ENCODE measurements at regions not wholly inside any gene's neighbourhood (a gene's known extent, or its start where the extent isn't known, plus 50 kb on each side); places are given as distances from the start of the nearest gene placed in this dataset.
"Not testable (repeated sequence)": the region's sequence is repeated elsewhere in the genome, so short reads cannot be mapped to it uniquely, and the experiment has no call there.

DNA sequence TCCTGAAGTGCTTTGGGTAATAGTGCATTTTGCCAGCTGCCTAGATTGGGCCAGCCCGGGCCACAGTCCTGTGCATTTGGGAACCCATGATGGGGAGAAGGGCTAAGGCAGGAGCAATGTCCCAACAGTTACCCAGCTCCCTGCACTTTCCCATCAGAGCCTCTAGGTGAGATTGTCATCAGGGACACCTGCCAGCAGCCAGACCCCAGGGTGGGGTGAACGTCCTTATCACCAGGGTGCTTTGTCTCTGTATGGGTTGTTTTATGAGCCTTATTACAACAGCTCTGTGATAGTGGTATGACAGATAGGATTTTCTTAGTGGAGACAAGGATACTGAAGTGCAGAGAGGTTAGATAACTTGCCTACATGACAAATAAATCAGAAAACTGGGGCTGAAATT, 365.7 kb downstream of the OSTF1 start:
- Histone ChIP-seq H3K27ac (no peak overlapping the region), H3K27me3 (no peaks in the 10 kb centered on the region), H3K4me1 (peaks cover under 1% of the 10 kb centered on the region), H3K36me3 (ENCODE audit: low read depth, missing control alignments) (no peaks in the 10 kb centered on the region), H3K4me3 (no peak overlapping the region), H3K9me3 (no peaks in the 10 kb centered on the region)
- intact Hi-C loops (cut with DNase I; ENCODE audit: low total_unique reads) = no loop called here
- no peak for DNase-seq
- WGBS, 2 donors = 87 to 88% methylated on average over 2 of the region's 2 CpGs
- no peak for TF ChIP-seq POLR2A (IDR thresholded peaks at IDR 0.05)
- no peak for TF ChIP-seq CTCF (IDR thresholded peaks at IDR 0.05)

DNA sequence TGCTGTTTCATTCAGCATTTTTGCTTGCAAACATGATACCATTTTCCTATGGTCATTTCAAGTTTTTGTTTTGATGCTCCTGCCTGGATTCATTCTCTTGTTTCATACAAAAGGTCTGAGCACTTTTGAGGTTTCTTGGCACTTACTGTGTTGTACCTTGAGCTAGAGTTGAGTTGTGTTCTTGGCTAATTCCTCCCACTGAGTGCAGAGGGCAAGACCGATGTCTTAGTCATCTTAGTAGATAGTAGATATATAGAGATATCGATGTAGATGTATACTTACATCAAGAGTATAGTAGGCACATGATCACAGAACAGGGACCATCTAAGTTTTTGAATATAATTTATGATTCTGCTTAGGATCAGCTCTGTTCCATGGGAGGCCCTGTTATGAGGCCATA, 366.6 kb downstream of the OSTF1 start:
- WGBS, 2 donors = 97 to 98% methylated on average over 2 of the region's 2 CpGs
- intact Hi-C loops (cut with DNase I; ENCODE audit: low total_unique reads) = no loop called here
- Histone ChIP-seq H3K27me3 (no peaks in the 10 kb centered on the region), H3K9me3 (no peaks in the 10 kb centered on the region), H3K36me3 (ENCODE audit: low read depth, missing control alignments) (no peaks in the 10 kb centered on the region), H3K27ac (no peak overlapping the region), H3K4me3 (no peak overlapping the region), H3K4me1 (no peaks in the 10 kb centered on the region)
- no peak for DNase-seq
- TF ChIP-seq POLR2A (IDR thresholded peaks at IDR 0.05) (no peak), CTCF (IDR thresholded peaks at IDR 0.05) (no peak)

DNA sequence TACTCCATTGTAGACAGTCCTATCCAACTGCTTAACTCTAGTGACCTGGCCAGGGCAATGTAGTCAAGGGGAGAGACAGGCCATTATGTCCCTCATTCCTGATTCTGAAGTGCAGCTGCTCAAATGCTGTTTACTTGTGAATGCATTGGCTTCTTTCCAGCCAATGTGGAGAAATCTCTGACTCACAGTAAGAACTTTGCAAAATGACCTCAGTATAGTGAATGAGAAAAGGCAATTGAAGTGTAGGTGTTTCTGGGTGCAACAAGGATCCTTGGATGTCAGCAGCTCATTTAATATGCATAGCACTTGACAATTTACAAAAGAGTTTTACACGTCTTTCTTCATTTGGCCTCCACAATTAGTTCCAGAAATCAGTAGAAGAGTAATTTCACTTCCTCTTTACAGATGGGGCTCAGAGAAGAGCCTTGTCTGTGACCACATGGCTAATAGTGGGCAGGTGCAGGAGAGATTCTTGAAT, 367.2 kb downstream of the OSTF1 start:
- Histone ChIP-seq H3K9me3 (no peaks in the 10 kb centered on the region), H3K27ac (no peak overlapping the region), H3K27me3 (no peaks in the 10 kb centered on the region), H3K4me3 (no peak overlapping the region), H3K4me1 (no peaks in the 10 kb centered on the region), H3K36me3 (ENCODE audit: low read depth, missing control alignments) (no peaks in the 10 kb centered on the region)
- no peak for DNase-seq
- 57 to 59% methylated on average over 1 of the region's 1 CpG for WGBS, 2 donors
- no peak for TF ChIP-seq CTCF (IDR thresholded peaks at IDR 0.05)
- no peak for TF ChIP-seq POLR2A (IDR thresholded peaks at IDR 0.05)
- intact Hi-C loops (cut with DNase I; ENCODE audit: low total_unique reads) = no loop called here

DNA sequence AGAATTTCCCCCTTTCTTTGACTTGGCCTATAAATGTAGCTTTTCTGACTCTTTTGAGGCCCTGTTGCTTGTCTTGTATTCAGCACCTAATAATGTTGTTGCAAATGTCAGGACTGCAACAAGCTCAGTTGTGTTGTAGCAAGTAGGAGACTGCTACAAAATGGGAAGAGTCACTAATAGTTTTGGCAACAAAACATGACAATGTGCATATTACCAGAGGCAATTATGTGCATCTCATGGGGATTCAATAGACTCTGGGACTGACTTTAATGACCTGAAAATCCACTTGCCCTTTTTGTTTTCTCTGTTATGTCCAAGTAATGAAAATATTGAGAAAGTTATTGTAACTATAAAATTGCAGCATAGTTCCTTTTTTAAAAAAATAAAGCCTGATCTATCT, 368.4 kb downstream of the OSTF1 start:
- Histone ChIP-seq H3K36me3 (ENCODE audit: low read depth, missing control alignments) (no peaks in the 10 kb centered on the region), H3K27me3 (no peaks in the 10 kb centered on the region), H3K9me3 (no peaks in the 10 kb centered on the region), H3K27ac (no peak overlapping the region), H3K4me3 (no peak overlapping the region), H3K4me1 (no peaks in the 10 kb centered on the region)
- intact Hi-C loops (cut with DNase I; ENCODE audit: low total_unique reads) = no loop called here
- no peak for TF ChIP-seq POLR2A (IDR thresholded peaks at IDR 0.05)
- TF ChIP-seq CTCF (IDR thresholded peaks at IDR 0.05) = no peak
- DNase-seq = no peak

DNA sequence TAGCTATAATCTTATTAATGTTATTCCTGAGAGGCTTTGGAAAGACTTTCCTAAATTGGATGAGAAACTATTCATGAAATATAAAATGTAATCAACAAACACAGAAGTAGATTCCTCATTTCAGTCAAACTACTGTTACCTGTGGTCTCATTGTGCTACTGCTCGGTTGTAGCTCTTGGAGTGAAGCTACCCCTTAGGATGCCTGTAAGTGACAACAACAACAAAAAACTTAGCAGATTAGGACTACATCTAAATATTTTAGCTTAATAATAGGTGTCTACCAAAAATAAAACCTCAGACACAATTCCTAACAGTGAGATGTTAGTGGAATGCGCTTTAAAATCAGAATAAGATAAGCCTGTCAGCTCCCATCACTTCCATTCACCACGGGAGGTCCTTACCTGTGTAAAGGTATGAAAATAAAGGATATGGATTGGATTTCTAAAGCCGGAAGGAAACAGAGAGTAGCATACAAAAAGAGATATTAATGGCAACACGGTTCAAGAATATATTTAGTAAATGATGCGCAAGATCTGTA, 369.2 kb downstream of the OSTF1 start:
- WGBS, 2 donors = 85 to 86% methylated on average over 6 of the region's 6 CpGs
- H3K4me3 ChIP-seq = no peak overlapping the region
- H3K27ac ChIP-seq = no peak overlapping the region
- H3K36me3 ChIP-seq (ENCODE audit: low read depth, missing control alignments) = no peaks in the 10 kb centered on the region
- no peaks in the 10 kb centered on the region for H3K4me1 ChIP-seq
- H3K9me3 ChIP-seq = no peaks in the 10 kb centered on the region
- intact Hi-C loops (cut with DNase I; ENCODE audit: low total_unique reads) = no loop called here
- TF ChIP-seq POLR2A (IDR thresholded peaks at IDR 0.05) (no peak), CTCF (IDR thresholded peaks at IDR 0.05) (no peak)
- no peaks in the 10 kb centered on the region for H3K27me3 ChIP-seq
- DNase-seq = no peak

DNA sequence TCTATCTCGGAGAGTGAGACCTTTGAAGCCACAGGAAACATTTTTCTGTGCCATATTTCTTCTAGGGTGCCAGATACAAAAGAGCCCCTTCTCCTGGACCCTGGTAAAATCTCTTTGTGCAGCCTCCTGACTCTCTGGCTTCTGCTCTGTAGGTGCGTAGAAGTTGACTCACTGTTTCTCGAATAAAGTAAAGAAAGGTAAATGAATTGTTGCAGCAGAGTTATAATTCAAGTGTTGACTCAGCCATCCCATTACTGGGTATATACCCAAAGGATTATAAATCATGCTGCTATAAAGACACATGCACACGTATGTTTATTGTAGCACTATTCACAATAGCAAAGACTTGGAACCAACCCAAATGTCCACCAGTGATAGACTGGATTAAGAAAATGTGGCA, 371.0 kb downstream of the OSTF1 start:
- H3K27me3 ChIP-seq; H3K4me1 ChIP-seq; DNase-seq; H3K9me3 ChIP-seq; H3K36me3 ChIP-seq (ENCODE audit: low read depth, missing control alignments); H3K4me3 ChIP-seq; intact Hi-C loops (cut with DNase I; ENCODE audit: low total_unique reads); H3K27ac ChIP-seq: not testable (repeated sequence)
- WGBS, 2 donors = 80 to 82% methylated on average over 4 of the region's 4 CpGs

Data from testis (tissue), 2 donors.